ENCODE measurements at regions not wholly inside any gene's neighbourhood (a gene's known extent, or its start where the extent isn't known, plus 50 kb on each side); places are given as distances from the start of the nearest gene placed in this dataset.
"Not testable (repeated sequence)": the region's sequence is repeated elsewhere in the genome, so short reads cannot be mapped to it uniquely, and the experiment has no call there.

DNA sequence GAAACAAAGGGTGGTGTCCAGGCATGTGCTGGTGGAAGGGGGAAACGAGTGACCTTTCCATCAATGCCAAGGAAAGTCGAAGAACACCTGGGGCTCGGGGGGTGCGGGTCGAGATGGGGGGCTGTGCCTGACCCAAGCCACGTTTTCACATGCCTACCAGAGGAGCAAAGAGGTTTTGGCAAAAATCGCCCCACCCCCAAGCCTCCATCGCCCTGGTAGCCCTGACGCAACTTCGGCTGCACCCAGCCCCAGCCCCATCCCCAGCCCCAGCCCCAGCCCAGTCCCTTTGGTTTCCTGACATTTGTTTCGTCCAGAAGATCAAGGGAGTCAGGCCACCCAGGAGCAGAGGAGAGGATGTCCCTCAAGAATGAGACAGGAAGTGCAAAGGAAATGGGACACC is 133.8 kb upstream of the ANKRD20A1 start:
- TF ChIP-seq, protein P1, sequence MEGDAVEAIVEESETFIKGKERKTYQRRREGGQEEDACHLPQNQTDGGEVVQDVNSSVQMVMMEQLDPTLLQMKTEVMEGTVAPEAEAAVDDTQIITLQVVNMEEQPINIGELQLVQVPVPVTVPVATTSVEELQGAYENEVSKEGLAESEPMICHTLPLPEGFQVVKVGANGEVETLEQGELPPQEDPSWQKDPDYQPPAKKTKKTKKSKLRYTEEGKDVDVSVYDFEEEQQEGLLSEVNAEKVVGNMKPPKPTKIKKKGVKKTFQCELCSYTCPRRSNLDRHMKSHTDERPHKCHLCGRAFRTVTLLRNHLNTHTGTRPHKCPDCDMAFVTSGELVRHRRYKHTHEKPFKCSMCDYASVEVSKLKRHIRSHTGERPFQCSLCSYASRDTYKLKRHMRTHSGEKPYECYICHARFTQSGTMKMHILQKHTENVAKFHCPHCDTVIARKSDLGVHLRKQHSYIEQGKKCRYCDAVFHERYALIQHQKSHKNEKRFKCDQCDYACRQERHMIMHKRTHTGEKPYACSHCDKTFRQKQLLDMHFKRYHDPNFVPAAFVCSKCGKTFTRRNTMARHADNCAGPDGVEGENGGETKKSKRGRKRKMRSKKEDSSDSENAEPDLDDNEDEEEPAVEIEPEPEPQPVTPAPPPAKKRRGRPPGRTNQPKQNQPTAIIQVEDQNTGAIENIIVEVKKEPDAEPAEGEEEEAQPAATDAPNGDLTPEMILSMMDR (IDR thresholded peaks at IDR 0.05) = not testable (repeated sequence)
- not testable (repeated sequence) for TF ChIP-seq POLR2A (IDR thresholded peaks at IDR 0.05)

Data from transverse colon (tissue), 3 donors.